ENCODE measurements at regions not wholly inside any gene's neighbourhood (a gene's known extent, or its start where the extent isn't known, plus 50 kb on each side); places are given as distances from the start of the nearest gene placed in this dataset.

GRCh38 chr7:96832092-96832662 is 122.5 kb upstream of the SEM1 start:
- Histone ChIP-seq H3K36me3 (no peaks in the 10 kb centered on the region), H3K27me3 (no peaks in the 10 kb centered on the region), H3K27ac (no peak overlapping the region), H3K9me3 (no peaks in the 10 kb centered on the region), H3K4me1 (no peaks in the 10 kb centered on the region), H3K4me3 (no peak overlapping the region)
- no peak for DNase-seq
- TF ChIP-seq EP300 (IDR thresholded peaks at IDR 0.05) (no peak), CTCF (IDR thresholded peaks at IDR 0.05) (no peak)
- no peak for ATAC-seq (ENCODE audit: low FRiP score in 2 of 2)
- 88 to 100% methylated on average over 1 of the region's 1 CpG for WGBS, 2 donors

GRCh38 chr7:96833676-96834453 is 124.2 kb upstream of the SEM1 start:
- H3K4me3 ChIP-seq = no peak overlapping the region
- no peak overlapping the region for H3K27ac ChIP-seq
- H3K36me3 ChIP-seq = no peaks in the 10 kb centered on the region
- DNase-seq (no peak), ATAC-seq (ENCODE audit: low FRiP score in 2 of 2) (no peak)
- no peaks in the 10 kb centered on the region for H3K9me3 ChIP-seq
- H3K27me3 ChIP-seq = no peaks in the 10 kb centered on the region
- no peak for TF ChIP-seq POLR2A (IDR thresholded peaks at IDR 0.05)
- no peak for TF ChIP-seq CTCF (IDR thresholded peaks at IDR 0.05)
- no peak for TF ChIP-seq POLR2AphosphoS5 (IDR thresholded peaks at IDR 0.05)
- no peak for TF ChIP-seq EP300 (IDR thresholded peaks at IDR 0.05)
- WGBS, 2 donors = 53% methylated on average over 8 of the region's 8 CpGs
- peaks cover 0 to 8% (median 0%) of the 10 kb centered on the region in 4 donors for H3K4me1 ChIP-seq

GRCh38 chr7:96836456-96836855 is 126.8 kb upstream of the SEM1 start:
- no peak for ATAC-seq (ENCODE audit: low FRiP score in 2 of 2)
- no peak for DNase-seq
- no peak overlapping the region for H3K4me3 ChIP-seq
- 50 to 61% methylated on average over 3 of the region's 3 CpGs for WGBS, 2 donors
- H3K27me3 ChIP-seq = no peaks in the 10 kb centered on the region
- H3K4me1 ChIP-seq = peaks cover 0 to 8% (median 0%) of the 10 kb centered on the region in 4 donors
- TF ChIP-seq EP300 (IDR thresholded peaks at IDR 0.05) = no peak
- TF ChIP-seq POLR2AphosphoS5 (IDR thresholded peaks at IDR 0.05) = no peak
- TF ChIP-seq CTCF (IDR thresholded peaks at IDR 0.05) = no peak
- no peak for TF ChIP-seq POLR2A (IDR thresholded peaks at IDR 0.05)
- H3K9me3 ChIP-seq = no peaks in the 10 kb centered on the region
- no peaks in the 10 kb centered on the region for H3K36me3 ChIP-seq
- no peak overlapping the region for H3K27ac ChIP-seq

- DNase-seq (no peak), ATAC-seq (ENCODE audit: low FRiP score in 2 of 2) (no peak)
- H3K4me3 ChIP-seq = no peak overlapping the region
- H3K36me3 ChIP-seq = no peaks in the 10 kb centered on the region
- no peak overlapping the region for H3K27ac ChIP-seq
- TF ChIP-seq POLR2A (IDR thresholded peaks at IDR 0.05) (no peak), POLR2AphosphoS5 (IDR thresholded peaks at IDR 0.05) (no peak), EP300 (IDR thresholded peaks at IDR 0.05) (no peak), CTCF (IDR thresholded peaks at IDR 0.05) (no peak)
- H3K27me3 ChIP-seq = no peaks in the 10 kb centered on the region
- WGBS, 2 donors = 31 to 41% methylated on average over 2 of the region's 2 CpGs
- H3K4me1 ChIP-seq = peaks cover 0 to 8% (median 0%) of the 10 kb centered on the region in 4 donors
- H3K9me3 ChIP-seq = no peaks in the 10 kb centered on the region
Measured at GRCh38 chr7:96837593-96837992, 127.9 kb upstream of the SEM1 start.

GRCh38 chr7:96838481-96838880 is 128.8 kb upstream of the SEM1 start:
- Histone ChIP-seq H3K36me3 (no peaks in the 10 kb centered on the region), H3K27me3 (no peaks in the 10 kb centered on the region), H3K4me1 (peaks cover 0 to 8% (median 0%) of the 10 kb centered on the region in 4 donors), H3K9me3 (no peaks in the 10 kb centered on the region), H3K4me3 (no peak overlapping the region), H3K27ac (no peak overlapping the region)
- ATAC-seq (ENCODE audit: low FRiP score in 2 of 2) = no peak
- WGBS, 2 donors = 67 to 68% methylated on average over 7 of the region's 7 CpGs
- no peak for TF ChIP-seq CTCF (IDR thresholded peaks at IDR 0.05)
- no peak for TF ChIP-seq POLR2A (IDR thresholded peaks at IDR 0.05)
- TF ChIP-seq EP300 (IDR thresholded peaks at IDR 0.05) = no peak
- no peak for TF ChIP-seq POLR2AphosphoS5 (IDR thresholded peaks at IDR 0.05)
- DNase-seq = no peak
